ENCODE measurements at regions not wholly inside any gene's neighbourhood (a gene's known extent, or its start where the extent isn't known, plus 50 kb on each side); places are given as distances from the start of the nearest gene placed in this dataset.
"Not testable (repeated sequence)": the region's sequence is repeated elsewhere in the genome, so short reads cannot be mapped to it uniquely, and the experiment has no call there.

DNA sequence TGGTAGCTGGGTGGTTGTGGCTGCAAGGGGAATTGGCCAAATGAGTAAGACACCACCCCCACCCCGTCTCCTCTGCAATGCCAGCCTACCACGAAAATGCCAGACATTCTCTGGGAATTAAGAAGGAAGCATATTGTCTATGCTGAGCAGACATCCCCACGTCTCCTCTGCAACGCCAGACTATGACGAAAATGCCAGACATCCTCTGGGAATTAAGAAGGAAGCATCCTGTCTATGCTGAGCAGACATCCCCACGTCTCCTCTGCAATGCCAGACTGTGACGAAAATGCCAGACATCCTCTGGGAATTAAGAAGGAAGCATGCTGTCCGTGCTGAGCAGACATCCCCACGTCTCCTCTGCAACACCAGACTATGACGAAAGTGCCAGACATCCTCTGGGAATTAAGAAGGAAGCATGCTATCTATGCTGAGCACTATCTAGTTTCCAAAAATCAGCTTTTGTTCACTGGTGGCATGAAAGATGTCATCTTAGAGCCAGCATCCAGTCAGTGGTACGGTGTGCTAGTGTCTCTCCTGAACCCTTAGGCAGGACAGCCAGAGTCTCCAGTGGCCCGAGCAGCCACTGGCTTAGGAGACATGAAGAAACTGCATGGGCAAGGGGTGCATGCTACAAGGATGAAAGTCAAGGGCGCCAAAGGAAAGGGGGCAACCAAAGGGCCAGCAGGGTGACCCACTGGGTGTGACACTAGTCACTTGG, 339.8 kb upstream of the FRG1 start:
- H3K27ac ChIP-seq, result no peak overlapping the region
- H3K36me3 ChIP-seq, result no peaks in the 10 kb centered on the region
- no peak for DNase-seq
- WGBS, 2 donors, result 73 to 79% methylated on average over 13 of the region's 13 CpGs
- intact Hi-C loops (cut with DNase I), result no loop called here
- H3K9me3 ChIP-seq, result no peaks in the 10 kb centered on the region
- H3K4me3 ChIP-seq, result no peak overlapping the region
- no peaks in the 10 kb centered on the region for H3K4me1 ChIP-seq
- no peaks in the 10 kb centered on the region for H3K27me3 ChIP-seq
- TF ChIP-seq, protein P1, sequence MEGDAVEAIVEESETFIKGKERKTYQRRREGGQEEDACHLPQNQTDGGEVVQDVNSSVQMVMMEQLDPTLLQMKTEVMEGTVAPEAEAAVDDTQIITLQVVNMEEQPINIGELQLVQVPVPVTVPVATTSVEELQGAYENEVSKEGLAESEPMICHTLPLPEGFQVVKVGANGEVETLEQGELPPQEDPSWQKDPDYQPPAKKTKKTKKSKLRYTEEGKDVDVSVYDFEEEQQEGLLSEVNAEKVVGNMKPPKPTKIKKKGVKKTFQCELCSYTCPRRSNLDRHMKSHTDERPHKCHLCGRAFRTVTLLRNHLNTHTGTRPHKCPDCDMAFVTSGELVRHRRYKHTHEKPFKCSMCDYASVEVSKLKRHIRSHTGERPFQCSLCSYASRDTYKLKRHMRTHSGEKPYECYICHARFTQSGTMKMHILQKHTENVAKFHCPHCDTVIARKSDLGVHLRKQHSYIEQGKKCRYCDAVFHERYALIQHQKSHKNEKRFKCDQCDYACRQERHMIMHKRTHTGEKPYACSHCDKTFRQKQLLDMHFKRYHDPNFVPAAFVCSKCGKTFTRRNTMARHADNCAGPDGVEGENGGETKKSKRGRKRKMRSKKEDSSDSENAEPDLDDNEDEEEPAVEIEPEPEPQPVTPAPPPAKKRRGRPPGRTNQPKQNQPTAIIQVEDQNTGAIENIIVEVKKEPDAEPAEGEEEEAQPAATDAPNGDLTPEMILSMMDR (IDR thresholded peaks at IDR 0.05), result no peak
- TF ChIP-seq EP300 (IDR thresholded peaks at IDR 0.05) (no peak), POLR2AphosphoS5 (IDR thresholded peaks at IDR 0.05) (no peak), POLR2A (IDR thresholded peaks at IDR 0.05) (no peak)

DNA sequence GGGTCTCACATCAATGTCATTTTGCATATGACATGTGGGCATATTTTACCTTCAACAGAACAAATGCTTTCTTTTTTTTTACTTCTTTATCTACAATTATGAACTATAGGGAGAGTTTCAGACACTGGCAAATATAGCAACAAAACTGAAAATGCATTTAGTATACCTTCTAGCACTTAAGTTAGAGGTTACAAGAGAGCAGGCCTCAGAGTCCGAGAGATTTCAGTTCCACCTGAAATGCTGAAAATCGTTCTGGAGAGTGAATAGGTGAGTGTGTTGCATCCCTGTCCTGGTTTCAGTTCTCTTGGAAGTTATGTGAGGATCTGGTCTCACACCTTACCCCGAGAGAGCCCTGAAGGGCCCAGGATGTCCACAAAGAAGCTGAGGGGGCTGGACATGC, 337.8 kb upstream of the FRG1 start:
- H3K9me3 ChIP-seq; H3K27ac ChIP-seq; DNase-seq; H3K27me3 ChIP-seq; H3K4me1 ChIP-seq; H3K36me3 ChIP-seq; intact Hi-C loops (cut with DNase I); H3K4me3 ChIP-seq: not testable (repeated sequence)
- 66 to 77% methylated on average over 3 of the region's 3 CpGs for WGBS, 2 donors

DNA sequence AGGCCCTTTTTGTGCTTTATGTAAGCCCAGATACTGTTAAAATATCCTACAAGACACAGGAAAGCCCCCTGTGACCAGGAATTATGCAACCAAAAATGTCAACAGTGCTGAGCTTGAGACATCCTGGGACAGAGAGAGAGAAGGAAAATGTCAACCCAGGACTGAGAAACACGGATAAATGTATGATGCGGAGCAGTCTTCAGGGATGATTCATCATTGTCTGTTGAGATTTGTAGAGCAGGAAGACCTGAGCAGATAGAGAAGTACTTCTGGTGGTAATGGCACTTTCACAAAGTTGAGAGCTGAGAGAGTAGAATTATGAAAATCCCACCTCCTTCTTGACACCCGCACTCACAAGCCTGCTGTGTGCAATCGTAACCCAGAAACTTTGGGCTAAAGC, 330.1 kb upstream of the FRG1 start:
- H3K36me3 ChIP-seq; H3K4me3 ChIP-seq; DNase-seq; H3K27me3 ChIP-seq; H3K4me1 ChIP-seq; intact Hi-C loops (cut with DNase I); H3K27ac ChIP-seq; H3K9me3 ChIP-seq: not testable (repeated sequence)
- WGBS, 2 donors, result 84 to 86% methylated on average over 4 of the region's 4 CpGs

DNA sequence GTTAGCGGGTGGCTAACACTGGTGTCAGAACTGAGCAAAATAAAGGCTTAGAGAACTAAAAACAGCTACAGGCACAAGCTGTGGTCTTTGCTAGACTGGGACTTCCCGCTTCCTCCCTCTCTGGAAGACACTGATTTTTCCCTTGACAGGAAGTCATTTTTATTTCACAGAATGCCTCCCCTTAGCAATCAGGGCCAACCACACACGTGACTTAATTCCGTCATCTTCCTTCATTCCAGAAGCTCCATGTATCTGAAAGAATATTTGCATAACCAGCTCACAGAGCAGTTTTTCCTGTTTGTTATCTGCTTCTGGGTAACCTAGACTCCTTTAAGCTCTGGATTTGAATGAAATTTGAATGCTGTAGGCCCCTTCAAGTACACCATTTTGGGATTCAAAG, 327.5 kb upstream of the FRG1 start:
- intact Hi-C loops (cut with DNase I), result no loop called here

DNA sequence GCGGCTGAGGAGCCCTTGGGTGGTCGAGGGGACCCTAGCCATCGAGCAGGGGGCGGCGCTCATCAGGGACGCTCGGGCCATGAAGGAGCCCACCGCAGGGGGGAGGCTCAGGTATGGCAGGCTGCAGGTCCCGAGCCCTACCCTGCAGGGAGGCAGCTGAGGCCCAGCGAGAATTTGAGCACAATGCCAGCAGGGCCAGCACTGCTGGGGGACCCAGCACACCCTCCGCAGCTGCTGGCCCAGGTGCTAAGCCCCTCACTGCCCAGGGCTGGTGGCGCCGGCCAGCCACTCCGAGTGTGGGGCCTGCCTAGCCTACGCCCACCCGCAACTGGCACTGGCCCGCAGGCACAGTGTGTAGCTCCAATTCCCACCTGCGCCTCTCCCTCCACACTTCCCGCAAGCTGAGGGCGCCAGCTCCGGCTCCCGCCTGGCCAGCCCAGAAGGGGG, 325.4 kb upstream of the FRG1 start:
- no peak for DNase-seq
- H3K4me1 ChIP-seq, result no peaks in the 10 kb centered on the region
- H3K9me3 ChIP-seq, result no peaks in the 10 kb centered on the region
- H3K27me3 ChIP-seq, result no peaks in the 10 kb centered on the region
- 93 to 95% methylated on average over 22 of the region's 22 CpGs for WGBS, 2 donors
- intact Hi-C loops (cut with DNase I), result no loop called here
- H3K4me3 ChIP-seq, result no peak overlapping the region
- H3K27ac ChIP-seq, result no peak overlapping the region
- H3K36me3 ChIP-seq, result no peaks in the 10 kb centered on the region
- TF ChIP-seq, protein P1 (IDR thresholded peaks at IDR 0.05), result no peak
- no peak for TF ChIP-seq POLR2A (IDR thresholded peaks at IDR 0.05)
- TF ChIP-seq POLR2AphosphoS5 (IDR thresholded peaks at IDR 0.05), result no peak
- TF ChIP-seq EP300 (IDR thresholded peaks at IDR 0.05), result no peak

More for the DNA sequence above, 327.5 kb upstream of the FRG1 start:
- H3K4me1 ChIP-seq, result no peaks in the 10 kb centered on the region
- no peaks in the 10 kb centered on the region for H3K27me3 ChIP-seq
- H3K4me3 ChIP-seq, result no peak overlapping the region
- no peaks in the 10 kb centered on the region for H3K36me3 ChIP-seq
- H3K9me3 ChIP-seq, result no peaks in the 10 kb centered on the region
- H3K27ac ChIP-seq, result no peak overlapping the region
- 69 to 73% methylated on average over 4 of the region's 4 CpGs for WGBS, 2 donors
- no peak for DNase-seq
- TF ChIP-seq POLR2A (IDR thresholded peaks at IDR 0.05) (no peak), POLR2AphosphoS5 (IDR thresholded peaks at IDR 0.05) (no peak)

DNA sequence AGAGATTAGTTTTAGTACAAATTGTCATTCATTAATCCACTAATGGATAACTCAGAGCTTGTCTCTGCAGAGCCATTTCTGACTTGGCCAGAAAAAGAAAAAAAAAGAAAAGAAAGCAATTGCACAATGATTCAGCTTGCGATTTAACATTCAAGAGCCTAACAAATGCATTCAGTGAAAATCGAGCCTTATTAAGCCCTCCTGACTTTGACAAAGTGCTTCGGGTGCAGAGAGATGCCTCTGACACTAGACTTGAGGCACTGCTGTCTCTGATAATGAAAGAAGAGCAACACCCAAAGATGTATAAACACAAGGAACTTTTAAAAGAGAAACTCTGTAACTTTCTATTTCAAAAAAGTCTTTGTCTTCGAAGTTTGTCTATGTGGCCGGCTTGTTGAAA, 322.9 kb upstream of the FRG1 start:
- H3K9me3 ChIP-seq; H3K27ac ChIP-seq; H3K4me3 ChIP-seq; intact Hi-C loops (cut with DNase I); H3K4me1 ChIP-seq; DNase-seq; H3K36me3 ChIP-seq; H3K27me3 ChIP-seq: not testable (repeated sequence)
- 70% methylated on average over 5 of the region's 5 CpGs for WGBS, 2 donors

DNA sequence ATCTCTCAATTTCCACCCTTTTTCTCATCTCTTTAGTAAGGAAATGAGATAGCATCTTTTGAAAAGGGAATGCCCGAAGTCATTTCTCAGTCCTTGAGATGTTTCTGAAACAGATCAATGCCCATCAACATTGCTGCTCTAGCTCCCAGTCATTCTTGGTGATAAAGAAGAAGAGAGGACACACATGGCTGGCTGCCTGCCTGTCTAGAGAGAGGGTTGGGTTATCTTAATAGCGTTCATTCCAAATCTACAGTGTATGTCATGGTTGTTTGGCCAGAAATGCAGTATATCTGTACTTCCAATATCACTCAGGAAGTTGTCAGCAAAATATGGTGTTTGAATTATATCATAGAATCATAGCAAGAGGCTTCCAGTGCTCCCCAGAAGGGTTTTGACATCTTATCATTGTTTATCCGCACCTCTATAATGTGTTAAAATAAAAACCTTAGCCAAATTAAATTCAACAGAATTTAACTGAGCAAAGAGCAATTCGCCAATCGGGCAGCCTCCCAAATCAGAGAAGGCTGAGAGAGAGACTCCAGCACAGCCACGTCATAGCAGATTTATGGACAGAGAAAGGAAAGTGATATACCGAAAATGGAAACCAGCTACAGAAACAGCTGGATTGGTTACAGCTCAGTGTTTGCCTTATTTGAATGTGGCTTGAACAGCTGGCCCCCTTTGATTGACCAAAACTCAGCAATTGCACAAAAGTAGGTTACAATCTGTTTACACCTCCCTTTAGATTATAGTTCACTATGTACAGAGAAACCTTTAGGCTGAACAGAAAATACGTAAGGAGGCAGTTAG, 321.0 kb upstream of the FRG1 start:
- H3K27me3 ChIP-seq; H3K9me3 ChIP-seq; H3K36me3 ChIP-seq; H3K4me1 ChIP-seq; DNase-seq; H3K27ac ChIP-seq; H3K4me3 ChIP-seq; intact Hi-C loops (cut with DNase I): not testable (repeated sequence)
- WGBS, 2 donors, result 75 to 77% methylated on average over 8 of the region's 8 CpGs

DNA sequence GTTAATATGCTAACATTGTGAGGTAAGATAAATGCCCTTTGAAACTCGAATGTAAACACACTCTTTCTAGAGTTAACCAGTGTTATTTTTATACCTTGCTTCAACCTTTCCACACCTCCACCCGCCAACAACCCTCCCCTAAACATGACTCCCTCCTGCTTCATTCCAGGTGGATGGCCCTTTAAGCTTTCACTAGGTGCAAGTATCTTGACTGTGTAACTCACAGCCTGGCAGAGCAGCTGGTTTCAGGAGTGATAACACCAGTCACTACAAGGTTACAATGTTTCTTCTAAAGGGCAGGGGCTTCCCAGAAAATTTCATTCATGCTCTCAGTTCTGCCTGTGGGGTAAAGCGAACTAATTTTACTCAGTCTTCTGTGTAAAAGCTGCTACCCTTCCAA, 318.1 kb upstream of the FRG1 start:
- H3K27me3 ChIP-seq; H3K27ac ChIP-seq; intact Hi-C loops (cut with DNase I); DNase-seq; H3K9me3 ChIP-seq; H3K4me1 ChIP-seq; H3K36me3 ChIP-seq; H3K4me3 ChIP-seq: not testable (repeated sequence)
- 35 to 69% methylated on average over 3 of the region's 3 CpGs for WGBS, 2 donors

DNA sequence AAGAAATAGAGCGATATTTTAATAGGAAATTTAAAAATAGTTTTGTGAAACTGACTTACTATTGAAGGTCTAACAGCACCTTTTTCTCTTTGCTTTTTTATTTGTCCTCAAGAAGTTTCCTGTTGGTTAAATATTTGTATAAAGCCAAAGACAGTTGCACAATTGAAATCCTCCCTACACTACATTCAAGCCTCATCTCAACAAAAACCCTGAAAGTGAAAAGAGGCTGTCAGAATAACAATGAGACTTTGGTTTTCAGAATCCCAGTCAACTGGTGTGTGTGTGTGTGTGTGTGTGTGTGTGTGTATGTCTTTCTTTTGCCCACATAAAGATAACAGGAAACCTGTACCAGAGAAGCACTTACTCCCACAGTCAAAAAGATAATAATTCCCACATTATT, 313.6 kb upstream of the FRG1 start:
- DNase-seq; H3K27me3 ChIP-seq; intact Hi-C loops (cut with DNase I); H3K4me1 ChIP-seq; H3K4me3 ChIP-seq; H3K9me3 ChIP-seq; H3K27ac ChIP-seq; H3K36me3 ChIP-seq: not testable (repeated sequence)
- 0 to 83% methylated on average over 1 of the region's 1 CpG for WGBS, 2 donors

DNA sequence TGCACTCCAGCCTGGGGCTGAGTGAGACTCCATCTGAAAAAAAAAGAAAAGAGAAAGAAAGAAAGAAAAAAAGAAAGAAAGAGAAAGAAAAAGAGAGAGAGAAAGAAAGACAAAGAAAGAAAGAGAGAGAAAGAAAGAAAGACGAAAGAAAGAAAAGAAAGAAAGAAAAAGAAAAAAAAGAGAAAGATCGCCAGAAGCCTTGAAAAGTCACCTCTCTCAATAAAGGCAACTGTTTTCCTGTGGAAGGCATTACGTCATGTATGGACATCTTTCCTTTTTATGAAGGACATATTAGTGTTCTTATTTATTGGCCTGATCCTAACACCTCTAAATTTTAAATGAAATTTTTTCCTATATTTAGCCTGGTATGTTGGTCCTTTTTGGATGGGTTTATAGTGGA, 310.9 kb upstream of the FRG1 start:
- H3K9me3 ChIP-seq; H3K27me3 ChIP-seq; DNase-seq; H3K4me1 ChIP-seq; intact Hi-C loops (cut with DNase I); H3K36me3 ChIP-seq; H3K27ac ChIP-seq; H3K4me3 ChIP-seq: not testable (repeated sequence)
- 89 to 92% methylated on average over 3 of the region's 3 CpGs for WGBS, 2 donors
